CD4-positive, alpha-beta T cell treated with Interleukin-4 for 4 hours (primary cell): ENCODE measurements at regions not wholly inside any gene's neighbourhood (a gene's known extent, or its start where the extent isn't known, plus 50 kb on each side); places are given as distances from the start of the nearest gene placed in this dataset.
"Not testable (repeated sequence)": the region's sequence is repeated elsewhere in the genome, so short reads cannot be mapped to it uniquely, and the experiment has no call there.

ENCODE experiments used
- DNase-seq: peaks from one replicate; pipeline ENCODE4 v3.0.0-alpha.2; 2020

DNA sequence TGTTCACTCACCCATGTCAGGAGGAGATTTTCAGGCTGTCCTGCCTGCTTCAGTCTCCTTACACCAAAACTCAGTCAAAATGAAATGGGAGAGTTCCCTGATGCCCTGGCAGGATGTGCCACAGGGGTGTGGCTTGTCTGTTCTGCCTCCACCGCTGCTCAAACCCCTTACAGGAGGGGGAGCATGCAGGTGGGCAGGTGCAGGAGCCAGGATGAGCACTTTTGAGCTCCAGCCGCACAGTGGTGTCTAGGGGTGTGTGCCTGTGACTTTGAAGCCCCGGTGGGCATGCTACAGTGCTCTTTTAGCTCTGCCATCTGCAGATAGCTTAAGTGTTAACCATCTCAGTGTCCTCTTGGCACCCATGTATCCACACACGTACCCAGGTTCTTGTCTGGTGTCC lies 71.9 kb upstream of the IPO5 start:
- DNase-seq: no peak

DNA sequence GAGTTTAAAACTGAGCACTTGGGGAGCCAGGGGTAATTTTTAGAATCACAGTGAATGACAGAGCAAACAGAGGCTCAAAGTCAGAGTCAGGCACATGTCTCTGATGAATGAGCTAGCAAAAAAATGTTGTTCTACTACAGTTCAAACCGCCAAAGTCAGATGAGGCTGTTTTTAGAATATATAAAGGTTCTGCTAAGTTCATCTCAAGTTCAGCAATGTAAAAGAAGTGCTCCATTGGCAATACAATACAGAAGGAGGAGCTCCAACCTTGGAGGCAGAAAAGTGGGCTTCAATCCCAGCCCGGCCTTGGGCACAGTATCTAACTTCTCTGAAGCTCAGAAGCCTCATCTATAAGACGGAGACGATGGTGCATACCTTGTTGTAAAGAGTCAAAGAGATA lies 70.1 kb upstream of the IPO5 start:
- DNase-seq: no peak

DNA sequence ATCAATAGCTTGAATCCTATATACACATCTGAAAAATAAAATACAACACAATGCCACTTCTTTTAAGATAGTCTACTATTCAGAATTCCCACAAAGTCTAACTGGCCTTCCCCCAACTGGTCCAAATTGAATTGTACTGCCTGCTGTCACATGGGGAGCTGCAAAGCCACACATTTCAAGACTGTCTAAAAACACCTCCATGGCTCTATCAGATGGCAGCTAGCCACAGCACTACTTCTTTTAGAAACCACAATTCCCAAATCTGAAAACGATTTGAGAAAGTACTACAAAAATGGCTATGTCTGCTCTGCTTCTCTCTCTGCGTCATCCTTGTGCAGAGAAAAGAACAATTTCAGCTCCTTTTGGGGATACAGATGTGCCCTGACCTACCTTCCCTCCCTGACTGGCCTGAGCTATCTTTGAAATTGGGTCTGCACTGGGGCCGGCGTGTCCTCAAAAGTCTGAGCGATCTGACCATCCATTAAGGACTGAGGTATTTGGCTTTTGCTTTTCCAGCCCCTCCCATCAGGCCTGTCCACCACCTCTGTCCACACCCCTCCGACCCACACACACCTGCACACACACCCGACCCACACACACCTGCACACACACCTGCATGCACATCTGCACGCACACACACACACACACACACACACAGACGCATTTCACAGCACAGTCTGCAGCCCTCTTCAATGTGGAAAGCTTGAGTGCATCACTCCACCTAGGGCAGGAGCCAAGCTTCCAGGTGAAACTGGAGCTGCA lies 68.6 kb upstream of the IPO5 start:
- DNase-seq: no peak

DNA sequence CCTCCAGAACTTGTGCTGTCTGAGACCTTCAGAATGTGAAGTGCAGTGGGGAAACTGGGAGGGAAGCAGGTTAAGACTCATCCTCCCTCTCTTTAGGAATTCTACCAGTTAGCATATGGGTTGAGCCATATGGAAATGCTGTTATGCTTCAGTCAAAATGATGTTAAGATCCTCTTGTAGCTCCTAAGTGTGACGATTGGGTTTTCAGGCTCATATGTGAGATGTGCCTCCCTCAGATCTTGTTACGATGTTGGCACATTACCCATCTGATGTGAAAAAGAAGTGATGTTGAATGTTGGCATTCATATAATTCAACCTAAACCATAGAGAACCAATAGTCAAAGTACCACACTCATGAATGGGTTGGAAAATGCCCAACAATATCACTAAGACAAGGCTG lies 67.8 kb upstream of the IPO5 start:
- DNase-seq: no peak

DNA sequence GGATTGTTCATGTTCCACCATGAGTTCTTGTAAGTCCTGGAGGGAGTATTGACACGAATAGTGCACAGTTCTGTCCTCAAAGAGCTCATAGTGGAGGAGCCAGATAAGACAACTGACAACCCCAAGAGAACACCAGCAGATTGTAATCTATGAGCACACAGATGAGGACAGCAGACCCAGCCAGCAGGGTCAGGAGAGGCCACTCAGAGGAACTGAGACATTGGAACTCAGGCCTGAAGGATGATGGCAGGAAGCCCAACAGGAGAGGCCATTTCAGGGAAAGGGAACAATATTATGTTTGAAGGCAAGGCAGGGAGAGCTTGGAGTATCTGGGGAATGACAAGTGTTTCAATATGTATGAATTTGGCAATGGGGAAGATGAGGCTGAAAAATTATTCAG lies 63.7 kb upstream of the IPO5 start:
- no peak for DNase-seq

DNA sequence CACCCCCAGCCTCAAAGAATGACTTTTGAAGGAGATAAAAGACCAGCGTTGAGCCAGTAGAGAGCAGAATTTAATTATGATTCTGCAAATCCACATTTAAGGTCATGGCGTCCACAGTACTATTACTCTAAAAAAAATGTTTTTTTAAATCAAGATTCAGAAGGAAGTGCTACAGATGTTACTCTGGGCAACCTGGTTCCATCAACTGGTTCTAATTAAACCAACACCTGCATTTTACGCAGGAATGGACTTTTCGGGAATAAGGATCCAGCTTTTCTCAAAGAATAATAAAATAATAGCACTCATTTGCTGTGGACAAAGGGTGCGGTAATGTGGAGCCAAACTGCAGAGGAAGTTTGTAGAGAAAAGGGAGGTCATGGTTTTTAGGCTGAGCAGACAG lies 62.9 kb upstream of the IPO5 start:
- no peak for DNase-seq

DNA sequence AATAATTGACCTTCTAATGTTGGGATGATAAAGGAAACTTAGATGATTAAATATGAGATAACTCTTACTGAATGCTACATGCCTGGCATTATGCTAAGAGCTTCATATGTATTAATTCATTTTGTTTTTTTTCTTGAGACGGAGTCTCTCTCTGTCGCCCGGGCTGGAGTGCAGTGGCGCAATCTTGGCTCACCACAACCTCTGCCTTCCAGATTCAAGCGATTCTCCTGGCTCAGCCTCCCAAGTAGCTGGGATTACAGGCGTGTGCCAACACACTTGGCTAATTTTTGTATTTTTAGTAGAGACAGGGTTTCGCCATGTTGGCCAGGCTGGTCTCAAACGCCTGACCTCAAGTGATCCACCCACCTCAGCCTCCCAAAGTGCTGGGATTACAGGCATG lies 61.5 kb upstream of the IPO5 start:
- DNase-seq: not testable (repeated sequence)

DNA sequence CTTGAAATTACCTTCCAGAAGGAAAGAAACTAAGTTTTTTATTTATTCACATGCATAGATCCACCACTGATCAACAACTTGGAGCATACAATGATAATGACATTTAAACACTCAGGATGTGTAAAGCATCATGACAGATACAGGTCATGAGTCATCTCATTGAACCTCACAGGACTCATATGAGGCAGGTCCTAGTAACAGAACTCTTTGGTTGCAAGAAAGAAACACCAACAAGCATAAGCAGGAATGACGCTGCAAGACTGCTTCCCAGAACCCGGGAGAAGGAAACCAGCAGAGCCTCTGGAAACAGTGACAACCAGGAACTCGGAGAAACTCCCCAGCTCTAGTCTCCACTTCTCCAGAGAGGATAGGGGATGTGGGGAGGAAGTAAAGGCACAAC lies 60.8 kb upstream of the IPO5 start:
- DNase-seq: no peak

DNA sequence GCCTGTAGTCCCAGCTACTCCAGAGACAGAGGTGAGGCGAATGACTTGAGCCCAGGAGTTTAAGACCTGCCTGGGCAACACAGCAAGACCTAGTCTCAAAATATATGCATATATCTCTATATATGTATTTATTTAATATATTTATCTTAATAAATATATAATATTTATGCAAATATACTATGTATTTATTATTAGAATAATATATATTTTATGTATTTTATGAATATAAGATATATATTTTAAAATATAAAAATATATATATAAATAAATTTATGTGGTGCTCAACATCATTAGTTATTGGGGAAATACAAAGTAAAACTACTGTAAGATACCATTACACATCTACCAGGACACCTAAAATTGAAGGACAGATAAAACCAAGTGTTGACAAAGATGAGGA lies 58.1 kb upstream of the IPO5 start:
- DNase-seq: no peak

DNA sequence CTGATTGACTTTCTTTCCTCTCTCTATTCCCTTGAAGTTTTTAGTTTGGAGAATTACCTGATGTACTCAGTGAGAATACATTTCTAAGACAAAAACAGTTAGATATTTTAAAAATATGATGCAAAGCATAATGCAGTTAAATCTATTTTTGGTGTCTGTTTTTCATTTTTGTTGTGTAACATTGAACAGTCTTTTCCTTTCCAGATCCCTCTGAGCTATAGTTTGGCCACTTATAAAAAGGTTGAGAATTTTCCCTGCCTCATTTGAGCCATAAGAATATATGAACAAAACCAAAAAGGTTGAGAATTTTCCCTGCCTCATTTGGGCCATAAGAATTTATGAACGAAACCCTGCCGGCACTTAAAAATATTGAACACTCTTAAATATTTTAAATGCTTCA lies 57.0 kb upstream of the IPO5 start:
- DNase-seq: no peak

DNA sequence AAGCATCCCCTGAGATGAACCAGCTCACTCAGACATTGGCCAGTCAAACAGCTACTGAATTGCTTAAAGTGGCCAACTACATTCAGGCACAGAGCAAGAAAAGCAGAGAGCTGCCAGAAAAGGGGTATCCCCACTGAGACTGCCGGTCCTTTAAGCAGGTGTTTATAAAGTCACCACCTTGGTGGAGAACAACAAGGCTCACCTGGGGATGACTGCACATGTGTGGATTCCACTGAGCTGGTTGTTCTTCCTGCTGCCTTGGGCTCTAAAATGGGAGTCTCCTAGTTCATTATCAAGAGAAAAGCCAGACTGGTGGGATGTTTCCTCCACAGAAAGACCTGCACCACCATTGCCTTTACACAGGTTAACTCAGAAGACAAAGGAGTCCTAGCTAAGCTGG lies 51.8 kb upstream of the IPO5 start:
- no peak for DNase-seq
